Cardiac fibroblast (primary cell): ENCODE measurements at regions not wholly inside any gene's neighbourhood (a gene's known extent, or its start where the extent isn't known, plus 50 kb on each side); places are given as distances from the start of the nearest gene placed in this dataset.

Experiments used
- DNase-seq, 2 donors: peaks; one replicate each; pipeline versions ENCODE4 v3.0.0 to v3.0.0-alpha.2; 2010; ENCODE audit warnings: low read depth in 2 of 2
- H3K4me3 ChIP-seq, 2 donors: replicated peaks in 1 of 2; 1 replicate in 1 of 2; 2 replicates in 1 of 2; pipeline ENCODE4 v1.5.1; 2011; ENCODE audit warnings: low read depth in 2 of 2, low read length in 2 of 2, mild to moderate bottlenecking in 2 of 2, moderate library complexity in 1 of 2
- TF ChIP-seq, protein P1 (sequence below): IDR thresholded peaks from one replicate; pipeline ENCODE4 v1.5.1; 2011; ENCODE audit warnings: low read depth, mild to moderate bottlenecking, low read length, inconsistent platforms

DNA sequence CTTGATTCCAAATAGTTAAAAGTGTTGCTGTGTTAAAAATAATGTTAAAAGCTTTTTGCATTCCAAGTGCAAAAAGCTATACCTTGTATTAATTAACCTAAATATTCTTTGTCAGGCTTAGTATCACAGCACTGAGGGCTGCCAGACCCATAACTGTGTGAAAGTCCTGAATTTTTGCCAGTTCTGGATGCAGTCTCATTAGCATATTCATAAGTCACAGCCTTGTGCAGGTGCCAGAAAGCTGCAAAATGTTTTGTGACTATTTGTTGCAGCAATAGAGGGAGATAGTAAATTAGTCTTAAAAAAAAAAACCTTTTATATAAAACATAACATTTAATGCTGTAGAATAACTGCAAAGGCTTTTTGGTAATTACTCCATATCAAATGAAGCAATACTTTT lies 56.6 kb downstream of the SLITRK1 start:
- TF ChIP-seq, protein P1, sequence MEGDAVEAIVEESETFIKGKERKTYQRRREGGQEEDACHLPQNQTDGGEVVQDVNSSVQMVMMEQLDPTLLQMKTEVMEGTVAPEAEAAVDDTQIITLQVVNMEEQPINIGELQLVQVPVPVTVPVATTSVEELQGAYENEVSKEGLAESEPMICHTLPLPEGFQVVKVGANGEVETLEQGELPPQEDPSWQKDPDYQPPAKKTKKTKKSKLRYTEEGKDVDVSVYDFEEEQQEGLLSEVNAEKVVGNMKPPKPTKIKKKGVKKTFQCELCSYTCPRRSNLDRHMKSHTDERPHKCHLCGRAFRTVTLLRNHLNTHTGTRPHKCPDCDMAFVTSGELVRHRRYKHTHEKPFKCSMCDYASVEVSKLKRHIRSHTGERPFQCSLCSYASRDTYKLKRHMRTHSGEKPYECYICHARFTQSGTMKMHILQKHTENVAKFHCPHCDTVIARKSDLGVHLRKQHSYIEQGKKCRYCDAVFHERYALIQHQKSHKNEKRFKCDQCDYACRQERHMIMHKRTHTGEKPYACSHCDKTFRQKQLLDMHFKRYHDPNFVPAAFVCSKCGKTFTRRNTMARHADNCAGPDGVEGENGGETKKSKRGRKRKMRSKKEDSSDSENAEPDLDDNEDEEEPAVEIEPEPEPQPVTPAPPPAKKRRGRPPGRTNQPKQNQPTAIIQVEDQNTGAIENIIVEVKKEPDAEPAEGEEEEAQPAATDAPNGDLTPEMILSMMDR, result no peak
- DNase-seq, result no peak

DNA sequence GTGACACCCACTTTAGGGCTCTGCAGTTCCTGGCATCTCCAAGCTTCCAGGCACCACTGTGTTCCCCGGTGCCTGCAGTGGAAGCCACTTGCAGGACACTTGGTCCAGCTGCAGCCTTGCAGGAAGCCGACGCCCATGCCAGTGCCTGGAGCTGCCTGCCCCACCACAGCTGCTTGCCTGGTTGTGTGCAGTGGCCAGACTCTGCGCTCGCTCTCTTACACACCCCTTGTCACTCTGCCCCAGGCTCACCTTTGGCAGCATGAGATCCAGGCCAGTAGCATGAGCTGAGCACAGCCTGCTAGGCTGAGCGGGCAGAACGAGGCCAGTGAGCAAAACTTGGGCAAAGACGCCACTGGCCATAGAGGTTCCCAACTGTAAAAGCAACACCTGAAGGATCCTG lies 57.7 kb downstream of the SLITRK1 start:
- TF ChIP-seq, protein P1, result no peak

More for the DNA sequence above, 56.6 kb downstream of the SLITRK1 start:
- H3K4me3 ChIP-seq, result no peak overlapping the region

DNA sequence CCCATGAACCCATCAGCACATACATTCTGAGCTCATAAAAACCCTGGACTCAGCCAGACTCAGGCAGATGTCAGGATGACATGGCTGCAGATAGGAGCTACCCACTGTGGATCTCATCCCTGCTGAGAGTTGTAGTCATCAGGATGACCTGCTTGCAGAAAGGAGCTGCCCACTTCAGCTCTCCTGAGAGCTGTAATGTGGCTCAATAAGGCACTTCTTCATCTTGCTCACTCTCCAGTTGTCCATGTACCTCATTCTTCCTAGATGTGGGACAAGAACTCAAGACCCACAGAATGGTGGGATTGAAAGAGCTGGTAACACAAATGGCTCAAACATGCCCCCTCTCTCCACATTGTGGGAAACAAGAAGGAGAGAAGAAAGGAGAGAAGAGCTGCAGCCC lies 58.2 kb downstream of the SLITRK1 start:
- H3K4me3 ChIP-seq, result no peak overlapping the region
- DNase-seq, result no peak
- TF ChIP-seq, protein P1, result no peak

More for the DNA sequence above, 57.7 kb downstream of the SLITRK1 start:
- DNase-seq, result no peak
- H3K4me3 ChIP-seq, result no peak overlapping the region

DNA sequence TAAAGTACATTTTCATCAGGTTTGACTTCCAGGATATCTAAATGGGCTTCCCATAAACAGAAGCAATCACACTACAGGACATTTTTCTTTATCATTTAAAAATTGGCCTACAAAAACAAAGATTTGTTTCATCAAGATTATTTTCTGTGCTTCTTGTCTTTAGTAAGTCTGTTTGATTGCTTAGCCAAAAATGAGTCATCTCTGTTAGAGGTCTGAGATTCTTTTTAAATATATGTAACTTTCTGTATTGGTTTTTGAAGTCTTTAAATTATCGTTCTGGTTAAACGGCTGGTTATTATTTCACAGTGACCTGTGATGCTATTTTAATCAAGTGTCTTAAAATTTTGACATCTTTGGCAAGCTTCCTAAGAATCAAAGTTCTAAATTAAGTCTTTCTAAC lies 62.7 kb downstream of the SLITRK1 start:
- DNase-seq, result no peak
- no peak overlapping the region for H3K4me3 ChIP-seq
- TF ChIP-seq, protein P1, result no peak

DNA sequence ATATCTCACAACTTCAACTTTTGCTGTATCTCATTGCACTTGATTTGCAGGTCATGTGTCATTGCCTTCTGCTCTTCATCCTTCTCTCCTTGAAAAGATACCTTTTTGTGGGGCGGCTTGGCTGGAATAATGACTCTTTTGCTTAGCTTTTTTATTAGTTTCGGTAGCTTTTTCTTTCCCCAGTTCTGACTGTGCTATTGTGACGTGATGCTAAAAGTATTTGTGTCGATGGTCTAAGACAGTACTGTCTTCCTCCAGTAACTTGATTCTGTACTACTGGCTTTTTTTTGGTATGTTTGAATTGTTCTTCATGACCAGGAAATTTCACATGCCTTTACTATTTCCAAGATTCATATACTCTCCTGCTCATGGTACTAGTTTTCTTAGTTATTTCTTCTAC lies 63.1 kb downstream of the SLITRK1 start:
- TF ChIP-seq, protein P1, result no peak
- no peak overlapping the region for H3K4me3 ChIP-seq
- DNase-seq, result no peak

DNA sequence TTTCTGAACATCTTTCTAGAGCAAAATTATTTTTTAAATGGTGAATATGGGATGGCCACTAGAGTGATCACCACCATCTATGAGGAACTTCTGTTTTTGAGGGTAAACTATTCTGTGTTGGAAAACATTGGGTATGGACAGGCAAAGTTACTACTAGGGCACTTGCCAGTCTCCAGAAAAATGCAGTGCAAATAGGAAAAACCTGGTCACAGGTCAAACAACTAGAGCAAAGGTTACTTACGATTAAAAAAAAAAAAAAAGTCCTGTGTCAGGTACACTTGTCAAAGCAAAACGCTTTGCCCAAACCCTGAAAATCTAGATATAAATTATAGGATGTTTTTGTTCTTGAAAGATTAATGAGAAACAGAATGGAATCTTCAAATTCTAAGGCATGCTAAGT lies 66.2 kb downstream of the SLITRK1 start:
- TF ChIP-seq, protein P1, result no peak
- no peak overlapping the region for H3K4me3 ChIP-seq
- no peak for DNase-seq

DNA sequence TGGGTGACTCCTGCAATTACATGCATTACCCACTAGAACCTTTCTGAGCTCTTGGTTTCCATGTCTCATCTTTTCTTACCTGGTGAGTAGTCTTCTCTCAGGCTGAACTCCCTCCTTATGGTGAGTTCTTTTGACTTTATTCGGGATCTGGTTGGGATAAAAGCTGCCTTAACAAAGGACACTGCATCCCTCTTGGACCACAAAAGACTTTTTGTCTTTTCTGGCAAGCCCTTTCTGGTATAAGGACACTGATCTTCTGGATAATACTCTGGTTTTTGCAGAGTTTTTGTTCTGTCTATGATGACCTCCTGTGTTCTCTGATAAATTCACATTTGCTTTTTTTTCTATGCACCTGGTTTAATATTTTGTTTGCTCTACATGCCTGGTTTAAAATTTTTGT lies 66.7 kb downstream of the SLITRK1 start:
- H3K4me3 ChIP-seq, result no peak overlapping the region
- no peak for DNase-seq
- TF ChIP-seq, protein P1, result no peak
